Fibroblast of pulmonary artery (primary cell): ENCODE measurements at regions not wholly inside any gene's neighbourhood (a gene's known extent, or its start where the extent isn't known, plus 50 kb on each side); places are given as distances from the start of the nearest gene placed in this dataset.
"Not testable (repeated sequence)": the region's sequence is repeated elsewhere in the genome, so short reads cannot be mapped to it uniquely, and the experiment has no call there.

Source experiments
- DNase-seq: peaks from one replicate; pipeline ENCODE4 v3.0.0-alpha.2; 2010; ENCODE audit warnings: low read depth
- H3K4me3 ChIP-seq: replicated peaks from 2 replicates; pipeline ENCODE4 v1.5.1; 2011; ENCODE audit warnings: low read depth, mild to moderate bottlenecking, control low read depth, low read length, moderate library complexity
- TF ChIP-seq, protein P1 (sequence below): IDR thresholded peaks from 2 replicates; pipeline ENCODE4 v1.5.1; 2011; ENCODE audit warnings: mild to moderate bottlenecking, control low read depth, low read length, inconsistent platforms; ENCODE audit errors: missing control alignments

DNA sequence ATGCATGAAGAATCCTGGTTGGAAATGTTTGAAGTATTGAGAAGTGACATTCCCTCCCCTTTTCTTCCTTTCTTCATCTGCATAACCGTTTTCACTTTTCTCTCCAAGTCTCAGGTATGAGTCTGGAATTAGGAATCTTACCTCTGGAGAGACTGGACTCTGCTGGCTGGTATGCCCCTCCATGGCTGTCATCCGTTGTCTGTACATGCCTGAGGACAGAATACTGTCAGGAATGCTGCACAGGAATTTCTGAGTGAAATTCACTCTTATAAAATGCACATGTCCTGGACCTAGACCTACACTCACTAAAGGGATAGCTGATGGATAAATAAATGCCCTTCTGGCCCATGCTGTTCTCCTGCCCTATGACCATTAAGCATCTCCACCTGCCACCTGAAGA lies 179.5 kb downstream of the MSN start:
- DNase-seq: no peak
- TF ChIP-seq, protein P1, sequence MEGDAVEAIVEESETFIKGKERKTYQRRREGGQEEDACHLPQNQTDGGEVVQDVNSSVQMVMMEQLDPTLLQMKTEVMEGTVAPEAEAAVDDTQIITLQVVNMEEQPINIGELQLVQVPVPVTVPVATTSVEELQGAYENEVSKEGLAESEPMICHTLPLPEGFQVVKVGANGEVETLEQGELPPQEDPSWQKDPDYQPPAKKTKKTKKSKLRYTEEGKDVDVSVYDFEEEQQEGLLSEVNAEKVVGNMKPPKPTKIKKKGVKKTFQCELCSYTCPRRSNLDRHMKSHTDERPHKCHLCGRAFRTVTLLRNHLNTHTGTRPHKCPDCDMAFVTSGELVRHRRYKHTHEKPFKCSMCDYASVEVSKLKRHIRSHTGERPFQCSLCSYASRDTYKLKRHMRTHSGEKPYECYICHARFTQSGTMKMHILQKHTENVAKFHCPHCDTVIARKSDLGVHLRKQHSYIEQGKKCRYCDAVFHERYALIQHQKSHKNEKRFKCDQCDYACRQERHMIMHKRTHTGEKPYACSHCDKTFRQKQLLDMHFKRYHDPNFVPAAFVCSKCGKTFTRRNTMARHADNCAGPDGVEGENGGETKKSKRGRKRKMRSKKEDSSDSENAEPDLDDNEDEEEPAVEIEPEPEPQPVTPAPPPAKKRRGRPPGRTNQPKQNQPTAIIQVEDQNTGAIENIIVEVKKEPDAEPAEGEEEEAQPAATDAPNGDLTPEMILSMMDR: no peak

DNA sequence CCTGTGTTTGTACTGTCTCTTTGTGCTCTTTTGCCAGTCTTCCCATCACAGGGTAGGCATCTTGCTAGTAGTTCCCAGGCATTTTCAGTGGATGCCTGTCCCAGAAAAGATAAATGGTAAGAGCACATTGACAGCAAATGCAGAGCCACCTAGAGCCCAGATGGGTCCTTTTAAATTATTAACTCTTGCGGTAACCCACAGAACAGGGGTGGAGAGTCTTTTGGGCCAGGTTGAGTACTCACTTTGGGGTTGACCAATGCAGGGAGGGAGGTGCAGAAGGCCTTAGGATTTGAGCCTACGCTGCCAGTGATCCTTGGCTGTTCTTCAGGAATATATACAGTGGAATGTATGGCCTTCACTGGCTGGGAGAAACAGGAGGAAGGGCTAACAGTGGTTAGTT lies 173.8 kb downstream of the MSN start:
- TF ChIP-seq, protein P1: no peak
- no peak overlapping the region for H3K4me3 ChIP-seq

More for the DNA sequence above, 179.5 kb downstream of the MSN start:
- H3K4me3 ChIP-seq: no peak overlapping the region

DNA sequence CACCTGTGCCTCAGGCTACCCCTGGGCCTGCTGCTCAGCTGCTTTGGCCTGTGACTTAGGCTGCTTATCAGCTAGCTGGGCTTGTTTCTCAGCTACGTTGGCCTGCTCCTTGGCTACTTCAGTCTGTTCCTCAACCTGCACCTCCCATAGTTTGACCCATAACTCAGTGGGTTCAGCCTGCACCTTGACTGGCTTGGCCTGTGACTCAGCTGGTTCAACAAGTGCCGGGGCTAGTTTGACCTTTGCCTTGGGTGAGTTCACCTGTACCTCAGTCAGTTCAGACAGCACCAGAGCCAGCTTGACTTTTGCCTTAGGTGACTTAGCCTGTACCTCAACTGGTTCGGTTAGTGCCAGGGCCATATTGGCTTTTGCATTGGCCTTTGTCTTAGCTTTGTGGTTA lies 171.2 kb downstream of the MSN start:
- H3K4me3 ChIP-seq: no peak overlapping the region
- TF ChIP-seq, protein P1: no peak
- no peak for DNase-seq

More for the DNA sequence above, 173.8 kb downstream of the MSN start:
- DNase-seq: no peak

- H3K4me3 ChIP-seq: no peak overlapping the region
- TF ChIP-seq, protein P1: no peak
These were observed 170.6 kb downstream of the MSN start for GRCh38 chrX:65837875-65838549.

GRCh38 chrX:65831268-65831667 lies 163.8 kb downstream of the MSN start:
- H3K4me3 ChIP-seq: no peak overlapping the region
- DNase-seq: no peak
- TF ChIP-seq, protein P1: no peak

More at GRCh38 chrX:65837875-65838549, 170.6 kb downstream of the MSN start:
- DNase-seq: no peak

GRCh38 chrX:65828599-65828998 lies 161.1 kb downstream of the MSN start:
- no peak overlapping the region for H3K4me3 ChIP-seq
- TF ChIP-seq, protein P1: no peak
- DNase-seq: no peak

- not testable (repeated sequence) for DNase-seq
These were observed 157.8 kb downstream of the MSN start for GRCh38 chrX:65825226-65825625.

More at GRCh38 chrX:65825226-65825625, 157.8 kb downstream of the MSN start:
- not testable (repeated sequence) for H3K4me3 ChIP-seq
